Inflammatory macrophage treated with lipopolysaccharide for 4 hours (primary cell): ENCODE measurements at regions not wholly inside any gene's neighbourhood (a gene's known extent, or its start where the extent isn't known, plus 50 kb on each side); places are given as distances from the start of the nearest gene placed in this dataset.
"Not testable (repeated sequence)": the region's sequence is repeated elsewhere in the genome, so short reads cannot be mapped to it uniquely, and the experiment has no call there.

Source experiments
- DNase-seq: peaks from one replicate; pipeline ENCODE4 v3.0.0-alpha.2; 2020

DNA sequence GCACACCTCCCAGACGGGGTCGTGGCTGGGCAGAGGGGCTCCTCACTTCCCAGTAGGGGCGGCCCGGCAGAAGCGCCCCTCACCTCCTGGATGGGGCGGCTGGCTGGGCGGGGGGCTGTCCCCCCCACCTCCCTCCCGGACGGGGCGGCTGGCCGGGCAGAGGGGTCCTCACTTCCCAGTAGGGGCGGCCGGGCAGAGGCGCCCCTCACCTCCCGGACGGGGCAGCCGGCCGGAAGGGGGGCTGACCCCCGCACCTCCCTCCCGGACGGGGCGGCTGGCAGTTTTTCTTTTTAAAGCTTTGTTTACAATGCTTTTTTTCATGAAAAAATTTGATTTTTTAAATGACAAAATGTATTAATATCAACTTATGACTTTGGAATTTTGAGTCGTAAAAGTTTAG is 159.0 kb upstream of the ATP2B1 start:
- not testable (repeated sequence) for DNase-seq

DNA sequence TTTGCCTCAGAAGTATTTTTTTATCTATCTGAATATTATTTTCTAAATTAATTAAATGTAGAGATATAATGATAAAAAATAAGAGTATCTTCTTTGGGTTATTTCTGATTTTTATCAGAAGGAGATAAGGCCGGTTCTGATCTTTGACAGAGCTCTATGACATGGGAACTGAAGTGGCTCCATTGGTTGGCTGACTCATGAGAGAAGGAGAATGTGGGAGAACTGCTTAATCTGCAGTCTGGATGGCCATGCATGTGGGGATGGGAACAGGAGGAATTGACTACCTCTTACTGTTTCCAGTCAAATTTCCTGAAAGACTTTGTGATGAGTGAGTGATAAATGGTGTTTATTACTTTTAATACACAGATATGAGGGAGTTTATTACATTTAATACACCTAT is 155.8 kb upstream of the ATP2B1 start:
- no peak for DNase-seq

DNA sequence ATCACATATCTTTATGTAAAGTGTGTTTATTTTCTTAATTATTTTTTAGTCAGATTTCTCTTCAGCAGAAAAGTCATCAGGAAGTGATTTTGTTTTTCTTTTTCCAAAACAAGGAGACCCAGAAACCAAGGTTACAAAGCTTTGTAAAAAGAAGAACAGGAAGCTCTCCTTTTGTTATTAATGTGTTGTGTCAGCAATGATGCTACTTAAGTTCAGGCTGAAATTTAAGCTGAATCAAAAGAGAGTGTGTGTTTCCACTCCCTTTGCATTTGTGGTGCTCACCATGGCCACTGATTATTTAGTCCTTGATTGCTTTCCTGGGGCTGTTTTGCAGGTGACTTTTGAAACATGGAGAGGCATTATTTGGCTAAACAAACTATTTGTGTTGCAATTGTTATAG is 155.3 kb upstream of the ATP2B1 start:
- DNase-seq, result peak; percentile 81

DNA sequence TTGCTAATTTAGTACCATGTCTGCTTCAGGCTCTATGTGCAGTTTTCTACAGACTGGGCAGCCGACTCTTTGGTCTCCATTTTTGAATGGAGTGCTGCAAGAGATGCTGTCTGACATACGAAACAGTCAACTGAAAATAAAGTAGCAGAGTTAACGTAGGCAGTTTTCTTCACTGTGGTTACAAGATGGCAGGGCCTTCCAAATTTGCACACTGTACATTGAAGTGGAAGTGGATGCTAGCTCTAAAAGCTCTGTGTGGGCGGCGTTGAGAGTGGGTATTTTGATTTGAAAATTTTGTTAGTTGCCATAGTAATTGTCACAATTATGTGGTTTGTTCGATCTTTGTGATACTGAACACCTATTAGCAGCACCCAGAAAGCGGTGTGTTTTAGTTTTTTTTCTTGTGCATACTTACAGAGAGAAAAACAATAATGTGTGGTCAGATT is 154.9 kb upstream of the ATP2B1 start:
- peak; percentile 51 for DNase-seq

DNA sequence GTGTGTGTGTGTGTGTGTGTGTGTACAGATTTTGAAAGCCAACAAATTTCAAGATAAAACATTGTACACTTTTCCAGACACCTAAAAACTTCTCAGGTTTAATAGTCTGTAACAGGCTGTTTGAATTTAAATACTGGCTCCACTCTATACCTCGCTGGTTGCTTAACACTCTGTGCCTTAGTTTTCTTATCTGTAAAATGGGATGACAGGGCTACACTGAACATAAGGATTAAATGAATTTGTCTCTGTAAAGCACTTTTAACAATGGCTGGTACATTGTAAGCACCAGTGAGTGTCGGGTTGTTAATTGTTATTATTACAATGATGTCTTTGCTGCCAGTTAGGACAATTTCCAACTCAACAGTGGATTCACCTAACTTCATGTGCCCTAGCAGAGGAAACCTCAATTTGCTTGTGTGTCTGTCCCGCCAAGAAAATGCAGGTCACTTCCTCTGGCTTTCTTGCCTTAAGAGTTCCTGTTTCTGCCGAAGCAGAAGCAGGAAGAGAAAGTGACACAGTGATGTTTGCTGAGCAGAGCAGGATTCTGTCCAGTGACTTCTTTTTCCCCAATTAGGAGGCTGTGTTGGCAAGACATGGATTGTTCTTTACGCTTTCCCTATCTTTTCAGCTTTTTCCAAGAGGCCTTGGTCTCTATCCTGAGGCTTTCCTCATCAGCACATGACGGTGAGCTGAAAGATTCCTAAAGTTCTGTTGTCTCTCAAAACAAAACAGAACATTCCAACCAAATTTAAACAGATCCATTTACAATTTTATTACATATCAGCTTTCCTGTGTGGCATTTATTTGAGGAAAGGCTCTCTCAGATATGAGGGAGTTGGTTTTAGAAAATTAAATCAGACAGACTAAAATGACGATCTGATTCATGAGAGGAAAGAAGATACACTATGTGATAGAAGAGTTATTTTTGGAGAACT is 154.1 kb upstream of the ATP2B1 start:
- peak; percentile 91 for DNase-seq

DNA sequence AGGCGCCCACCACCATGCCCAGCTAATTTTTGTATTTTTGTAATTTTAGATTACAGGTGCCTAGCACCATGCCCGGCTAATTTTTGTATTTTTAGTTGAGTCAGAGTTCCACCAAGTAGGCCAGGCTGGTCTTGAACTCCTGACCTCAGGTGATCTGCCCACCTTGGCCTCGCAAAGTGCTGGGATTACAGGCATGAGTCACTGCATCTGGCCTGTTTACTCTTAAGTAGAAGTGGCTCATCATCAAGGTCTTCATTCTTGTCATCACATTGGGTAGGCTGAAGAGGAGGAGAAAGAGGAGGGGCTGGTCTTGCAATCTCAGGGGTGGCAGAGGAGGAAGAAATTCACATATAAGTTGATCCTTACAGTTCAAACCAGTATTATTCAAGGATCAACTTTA is 152.4 kb upstream of the ATP2B1 start:
- DNase-seq, result no peak

DNA sequence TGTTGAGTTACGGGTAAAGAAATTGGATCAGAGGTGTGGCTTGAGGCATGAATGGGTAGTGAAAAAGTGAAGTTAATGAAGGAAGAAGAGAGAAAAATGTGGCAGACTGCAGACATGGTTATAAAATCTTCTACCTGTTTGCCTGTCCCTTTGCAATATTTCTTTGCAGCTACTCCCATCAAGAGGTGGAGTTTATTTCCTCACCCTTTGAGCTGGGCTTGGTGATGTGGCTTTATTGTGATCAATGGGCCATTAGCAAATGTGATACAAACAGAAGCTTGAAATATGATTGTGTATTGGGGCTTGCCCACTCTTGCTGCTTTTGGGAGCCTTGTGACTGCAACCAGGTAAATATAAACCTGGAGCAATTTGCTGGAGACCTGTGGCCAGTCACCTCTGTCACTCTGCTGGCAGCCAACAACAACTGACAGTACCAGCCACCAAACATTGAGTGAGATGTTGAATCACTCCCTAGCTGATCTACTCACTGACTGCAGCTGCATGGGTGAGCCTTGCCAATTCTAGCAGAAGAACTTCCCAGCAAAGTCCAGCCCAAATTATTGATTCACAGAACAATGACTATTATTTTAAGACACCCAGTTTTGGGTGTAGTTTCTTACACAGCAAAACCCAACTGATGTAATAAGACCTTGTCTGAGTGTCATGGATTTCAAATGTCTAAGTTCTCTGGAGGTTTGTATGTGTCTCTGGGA is 151.0 kb upstream of the ATP2B1 start:
- peak; percentile 21 for DNase-seq

DNA sequence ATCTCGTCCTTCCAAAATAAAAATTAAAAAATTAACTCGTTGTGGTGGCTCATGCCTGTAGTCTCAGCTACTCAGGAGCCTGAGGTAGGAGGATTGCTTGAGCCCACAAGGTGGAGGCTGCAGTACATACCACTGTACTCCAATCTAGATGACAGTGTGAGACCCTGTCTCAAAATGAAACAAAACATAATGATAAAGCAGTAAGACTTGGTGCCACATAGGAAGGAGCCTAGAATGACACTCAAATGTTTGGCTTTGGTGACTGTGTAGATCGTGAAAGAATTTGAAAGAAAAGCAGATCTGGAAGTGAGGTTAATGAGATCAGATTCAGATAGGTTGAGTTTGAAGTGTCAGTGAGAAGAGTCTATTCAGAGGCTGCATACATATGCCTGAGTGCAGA is 150.1 kb upstream of the ATP2B1 start:
- no peak for DNase-seq

DNA sequence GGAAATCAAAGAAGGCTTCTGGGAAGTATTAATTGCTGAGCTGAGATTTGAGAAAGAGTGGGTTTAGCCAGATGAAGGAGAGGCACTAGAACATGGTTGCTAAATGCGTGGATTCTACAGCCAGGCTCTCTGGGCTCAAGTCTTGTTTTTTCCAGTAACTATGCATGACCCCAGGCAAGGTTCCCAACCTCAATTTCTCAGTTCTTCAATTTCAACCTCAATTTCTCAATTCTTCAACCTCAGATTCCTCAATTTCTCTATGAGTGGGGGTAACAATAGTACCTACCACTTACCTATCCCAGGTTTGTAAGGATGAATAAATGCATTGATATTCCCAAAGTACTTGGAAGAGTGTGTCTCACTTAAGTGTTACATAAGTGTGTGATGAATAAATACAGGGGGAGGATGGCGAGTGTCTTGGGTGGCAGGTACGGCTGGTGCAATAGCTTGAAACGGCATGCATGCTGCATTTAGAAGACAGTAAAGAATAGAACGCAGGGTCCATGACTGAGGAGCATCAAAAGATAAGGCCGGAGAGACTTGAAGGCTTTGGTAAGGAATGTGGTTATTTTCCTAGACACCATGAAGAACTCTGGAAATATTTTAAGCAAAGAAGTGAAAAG is 149.1 kb upstream of the ATP2B1 start:
- peak; percentile 66 for DNase-seq

DNA sequence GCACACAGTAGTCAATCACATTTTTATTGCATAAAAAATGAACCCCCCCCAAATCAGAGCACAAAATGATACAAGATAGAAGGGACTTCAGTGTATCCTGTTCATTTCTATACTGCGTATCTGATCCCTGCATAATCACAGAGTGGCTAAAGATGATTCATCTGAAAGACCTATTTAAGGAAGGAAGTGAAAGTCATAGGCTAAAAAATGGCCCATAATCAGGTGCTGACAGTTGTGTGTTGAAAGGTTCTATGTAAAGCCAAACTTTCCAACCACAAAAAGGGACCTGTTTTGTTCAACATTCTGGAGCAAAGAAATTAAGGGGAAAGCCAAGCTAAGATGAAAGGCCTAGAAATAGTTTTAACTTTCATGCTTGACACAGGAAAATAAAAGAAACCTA is 147.8 kb upstream of the ATP2B1 start:
- peak; percentile 90 for DNase-seq

DNA sequence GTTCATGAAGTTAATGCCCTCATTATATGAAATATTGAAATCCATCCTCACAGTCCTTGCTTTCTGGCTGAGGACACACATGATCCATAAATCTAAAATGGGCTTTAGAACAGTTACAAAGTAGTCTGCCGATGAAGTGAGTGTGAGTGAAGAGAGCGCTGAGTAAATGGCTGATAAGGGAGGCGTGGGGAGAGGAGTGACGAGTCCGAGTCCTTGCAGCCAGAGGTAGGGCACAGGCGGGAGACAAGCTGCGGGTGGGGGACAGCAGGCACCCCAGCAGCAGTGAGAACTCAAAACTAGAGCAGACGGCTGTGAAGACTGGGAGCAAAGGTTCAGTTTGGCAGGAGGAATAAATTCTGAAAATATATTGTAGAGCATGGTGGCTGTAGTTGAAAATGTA is 140.1 kb upstream of the ATP2B1 start:
- no peak for DNase-seq

DNA sequence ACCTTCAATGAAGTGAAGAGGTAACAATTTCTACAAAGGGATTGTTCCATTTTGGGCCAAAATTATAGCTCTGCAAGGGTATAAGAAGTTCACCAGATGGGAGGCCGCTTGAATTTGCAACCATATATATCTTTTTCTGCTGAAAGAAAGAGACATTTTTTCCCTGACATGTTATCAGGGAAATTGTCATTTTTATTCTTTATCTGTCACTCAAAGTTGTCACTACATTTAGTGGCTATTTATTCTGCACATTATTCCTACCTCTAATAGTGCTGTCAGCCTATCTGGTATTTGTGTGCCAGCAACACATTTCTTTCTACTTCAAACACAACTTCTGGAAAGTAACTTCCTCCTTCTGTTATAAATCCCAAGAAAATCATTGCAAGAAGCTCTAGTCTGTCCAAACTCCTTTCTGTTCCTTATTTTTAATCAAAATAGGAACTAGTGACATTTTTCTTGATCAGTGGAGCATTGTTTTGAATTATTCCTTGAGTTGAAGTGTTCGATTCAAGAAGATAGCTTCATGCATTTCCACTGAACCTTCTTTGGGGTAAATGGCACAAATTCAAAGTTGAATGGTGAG is 137.9 kb upstream of the ATP2B1 start:
- peak; percentile 84 for DNase-seq

DNA sequence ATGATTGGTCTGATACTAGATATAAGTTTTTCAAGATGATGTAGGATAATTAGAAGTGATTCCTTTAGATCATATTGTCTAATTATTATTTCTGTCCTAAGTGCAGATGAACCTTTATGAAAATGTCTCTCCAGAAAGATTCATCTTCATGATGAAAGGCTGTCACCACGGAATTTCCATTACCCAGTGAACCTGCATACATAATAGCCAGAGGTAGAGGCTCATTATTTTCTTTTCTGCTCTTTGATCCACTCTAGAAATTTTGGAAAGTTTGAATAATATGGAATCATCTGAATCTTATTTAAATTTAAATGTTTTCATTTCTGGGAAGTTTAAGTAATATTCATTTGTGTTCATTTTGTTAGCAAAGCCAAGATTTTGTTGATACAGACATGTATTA is 137.1 kb upstream of the ATP2B1 start:
- peak; percentile 24 for DNase-seq

DNA sequence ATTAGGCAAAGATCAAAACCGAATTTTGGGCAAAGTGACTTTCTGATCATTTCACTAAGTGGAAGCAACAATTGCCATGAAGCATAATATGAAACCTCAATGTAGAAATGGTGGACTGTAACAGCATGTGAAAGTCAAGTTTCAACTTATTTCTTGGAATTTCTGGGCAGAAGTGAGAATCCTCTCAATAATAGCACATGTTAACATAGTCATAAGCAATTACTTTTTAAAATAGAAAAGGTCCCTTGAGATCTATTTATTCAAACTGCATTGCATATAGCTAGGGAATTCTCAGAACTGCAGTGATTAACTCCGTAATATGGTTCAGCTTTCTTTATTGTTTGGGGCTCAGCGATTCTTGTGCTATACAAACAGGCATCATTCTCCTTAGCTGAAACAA is 136.7 kb upstream of the ATP2B1 start:
- peak; percentile 66 for DNase-seq

DNA sequence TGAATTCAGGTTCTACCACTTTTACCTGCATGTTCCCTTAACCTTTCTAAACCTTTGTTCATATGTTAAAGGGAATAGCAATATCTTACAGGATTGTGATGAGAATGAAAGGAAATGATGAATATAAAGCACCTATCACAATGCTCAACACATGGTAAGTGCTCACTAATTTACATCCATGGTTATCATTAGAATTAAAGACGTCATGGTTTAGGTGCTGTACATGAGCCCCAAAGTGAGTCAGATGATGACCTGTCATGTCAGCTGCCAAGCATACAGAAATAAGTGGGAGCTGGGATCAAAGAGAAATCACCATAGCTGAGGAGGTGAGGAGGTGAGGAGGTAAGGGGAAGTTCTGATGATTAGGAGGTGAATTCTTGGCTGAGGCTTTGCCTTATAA is 135.9 kb upstream of the ATP2B1 start:
- no peak for DNase-seq

DNA sequence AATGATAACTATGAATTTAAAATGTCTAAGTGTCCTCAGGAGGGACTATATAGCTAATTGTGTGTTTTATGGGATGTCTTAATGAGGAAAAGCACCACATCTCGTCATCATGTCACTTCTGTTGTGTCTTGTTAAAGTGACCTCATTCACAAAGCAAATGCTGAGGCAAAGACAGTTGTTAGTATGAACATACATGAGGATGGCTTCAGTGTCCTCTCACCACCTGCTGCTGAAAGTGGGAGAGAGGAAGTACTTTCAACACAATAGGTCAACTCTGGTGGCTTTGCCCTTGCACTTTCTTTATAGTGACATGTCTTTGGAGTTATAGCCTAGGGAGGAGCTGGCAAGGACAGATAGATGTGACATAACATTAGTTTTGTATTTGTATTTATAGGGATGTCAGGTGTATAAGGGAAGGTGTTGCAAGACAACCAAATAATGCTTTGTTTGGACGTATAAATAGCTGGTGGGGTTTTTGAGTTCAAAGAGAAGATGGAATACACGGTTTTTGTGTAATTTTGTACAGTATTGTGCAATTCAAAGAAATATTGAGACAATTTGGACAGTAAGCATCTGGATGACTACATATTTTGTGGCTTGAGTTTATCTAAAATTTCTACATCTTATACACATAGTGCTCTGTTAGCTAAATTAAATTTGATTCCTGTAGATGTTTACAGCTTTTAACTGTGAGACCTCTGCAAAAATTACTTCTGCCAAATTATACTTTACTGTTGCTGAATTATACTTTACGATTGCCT is 131.7 kb upstream of the ATP2B1 start:
- peak; percentile 72 for DNase-seq

DNA sequence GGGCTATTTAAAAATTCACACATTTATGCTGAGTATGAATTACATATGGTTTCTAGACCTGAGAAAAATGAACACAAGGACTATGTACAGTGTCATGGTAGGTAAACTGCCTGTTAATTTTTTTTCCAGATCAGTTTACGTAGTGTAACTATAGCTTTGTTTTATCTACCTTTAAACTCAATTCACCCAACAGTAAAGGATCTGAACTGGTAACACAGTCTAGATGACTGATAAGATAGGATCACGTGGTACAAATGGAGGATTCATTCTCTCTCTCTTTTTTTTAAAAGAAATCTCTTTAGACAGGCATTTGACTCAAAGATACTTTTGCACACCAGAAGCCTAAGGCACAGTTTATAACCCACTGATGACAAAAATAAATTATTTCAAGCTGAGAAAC is 130.8 kb upstream of the ATP2B1 start:
- DNase-seq, result no peak

DNA sequence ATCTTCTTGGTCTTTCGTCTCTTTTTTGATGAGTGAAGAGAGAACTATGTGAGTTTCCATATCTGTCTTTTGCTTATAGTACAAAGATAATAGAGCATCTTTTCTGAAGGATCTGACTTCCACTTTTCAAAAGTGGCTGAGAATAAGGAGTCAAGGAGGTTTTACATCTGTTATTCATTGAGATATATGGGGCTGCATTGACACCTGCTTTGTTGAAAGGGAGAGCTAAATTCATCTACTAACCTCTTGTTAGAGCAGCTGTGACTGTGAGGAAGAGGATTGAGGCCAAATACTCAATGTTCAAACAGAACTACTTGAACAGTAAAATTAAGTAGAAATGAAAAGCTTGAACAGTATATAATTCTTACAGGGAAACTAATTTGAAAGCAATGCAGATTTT is 130.2 kb upstream of the ATP2B1 start:
- DNase-seq, result no peak

DNA sequence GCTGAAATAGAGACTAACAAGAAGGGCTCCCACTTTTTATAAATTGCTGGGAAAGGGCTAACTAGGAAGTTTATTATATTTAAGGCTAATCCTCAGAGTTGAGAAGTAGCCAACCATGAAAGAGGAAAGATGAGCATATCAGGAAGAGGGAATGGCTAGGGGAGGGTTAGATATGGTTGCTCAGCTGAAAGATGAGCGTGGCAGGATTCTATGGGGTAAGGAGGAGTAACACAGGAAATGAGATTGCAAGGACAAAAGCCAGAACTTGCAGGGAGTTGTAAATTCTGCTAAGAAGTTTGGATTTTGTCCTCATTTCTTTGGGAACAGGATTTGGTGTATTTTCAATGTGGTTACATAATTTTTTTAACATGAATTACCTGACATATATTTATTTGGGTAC is 127.4 kb upstream of the ATP2B1 start:
- DNase-seq, result no peak

DNA sequence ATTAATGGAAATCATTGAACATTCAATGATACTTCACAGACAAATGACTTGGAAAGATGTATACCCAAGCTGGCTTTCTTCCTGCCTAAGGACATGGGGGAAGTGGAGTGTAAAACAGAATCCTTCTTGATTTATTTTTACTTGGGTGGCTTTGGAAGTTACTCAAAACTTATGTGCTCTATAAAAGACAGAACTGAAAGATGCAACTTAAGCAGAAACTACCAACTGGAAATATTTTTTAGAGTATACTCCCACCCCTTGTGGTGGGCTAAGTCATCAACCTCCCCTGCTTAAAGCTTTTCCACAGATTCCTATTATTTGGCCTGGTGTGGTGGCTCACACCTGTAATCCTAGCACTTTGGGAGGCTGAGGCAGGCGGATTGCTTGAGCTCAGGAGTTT is 126.0 kb upstream of the ATP2B1 start:
- DNase-seq, result peak; percentile 46

DNA sequence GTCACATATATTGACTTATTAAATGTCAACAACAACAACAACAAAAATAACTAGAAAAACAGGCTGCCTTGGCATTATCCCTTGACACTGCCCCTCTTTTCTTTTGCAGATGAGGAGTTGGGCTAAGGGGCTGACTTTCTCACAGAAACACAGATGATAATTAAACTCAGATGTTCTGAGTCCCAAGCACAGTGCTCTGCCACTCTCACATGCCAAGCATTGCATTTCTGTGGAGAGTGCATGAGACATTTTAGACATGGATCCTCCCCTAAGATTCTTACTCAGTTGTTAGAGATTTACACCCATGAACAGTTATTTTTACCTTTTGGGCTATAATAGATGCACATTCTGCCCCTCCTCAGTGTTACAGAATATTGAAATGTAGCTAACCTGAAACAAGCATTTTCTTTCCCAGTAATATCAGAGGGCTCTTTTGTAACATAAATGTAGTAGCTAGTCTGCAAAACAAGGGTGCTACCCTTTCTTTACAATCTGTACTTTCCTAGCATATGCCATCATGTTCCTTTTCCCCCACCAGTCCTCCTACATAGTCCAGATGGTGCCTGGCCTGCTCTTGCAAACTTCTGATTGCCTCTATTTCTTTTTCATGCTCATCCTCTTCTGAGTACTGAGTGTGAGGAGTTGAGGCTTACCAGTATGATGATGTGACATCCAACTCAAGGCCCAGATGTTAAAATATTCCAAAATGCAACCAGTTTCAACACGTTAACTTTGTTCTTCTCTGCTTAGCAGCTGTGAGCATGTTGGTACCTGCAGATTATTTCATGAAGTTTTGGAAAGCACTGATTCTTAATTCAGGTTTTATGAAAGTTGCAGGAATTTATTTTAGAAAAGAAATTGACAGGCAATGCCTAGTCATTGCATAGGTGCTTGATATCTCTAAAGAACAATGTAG is 125.0 kb upstream of the ATP2B1 start:
- peak; percentile 13 for DNase-seq
